Astrocyte (in vitro differentiated cells and primary cell): ENCODE measurements at regions not wholly inside any gene's neighbourhood (a gene's known extent, or its start where the extent isn't known, plus 50 kb on each side); places are given as distances from the start of the nearest gene placed in this dataset.

Source experiments
- CTCF ChIP-seq: IDR thresholded peaks from 2 replicates; pipeline ENCODE4 v1.5.1; 2011; ENCODE audit warnings: low read depth, mild to moderate bottlenecking, inconsistent platforms, low read length, moderate library complexity; ENCODE audit not compliant: insufficient read depth
- EZH2 ChIP-seq: IDR thresholded peaks from 2 replicates; pipeline ENCODE4 v1.6.1; 2012; ENCODE audit warnings: mild to moderate bottlenecking, low read length, inconsistent platforms; ENCODE audit not compliant: insufficient read depth

GRCh38 chr7:55278321-55278720, 86.8 kb upstream of the LANCL2 start:
- no peak for TF ChIP-seq CTCF
- no peak for TF ChIP-seq EZH2
